ENCODE measurements at regions not wholly inside any gene's neighbourhood (a gene's known extent, or its start where the extent isn't known, plus 50 kb on each side); places are given as distances from the start of the nearest gene placed in this dataset.

- TF ChIP-seq ZBTB33 (IDR thresholded peaks at IDR 0.05) (no peak), YY1 (IDR thresholded peaks at IDR 0.05) (no peak)
These were observed 869.2 kb downstream of the EFNA5 start (continued) for GRCh38 chr5:106801554-106801953.

GRCh38 chr5:106797996-106798395 lies 872.7 kb downstream of the EFNA5 start:
- no peaks in the 10 kb centered on the region for H3K36me3 ChIP-seq (ENCODE audit: control insufficient read depth in 4 of 4, insufficient read depth in 3 of 4, low read depth in 1 of 4, low read length in 3 of 4)
- TF ChIP-seq HNF4G (IDR thresholded peaks at IDR 0.05) = no peak
- no peak for TF ChIP-seq FOXA2 (IDR thresholded peaks at IDR 0.05)
- TF ChIP-seq GABPA (IDR thresholded peaks at IDR 0.05 in 1 of 2, conservative IDR thresholded peaks at IDR 0.05 in 1 of 2) = no peak
- no peak for TF ChIP-seq MAX (IDR thresholded peaks at IDR 0.05)
- no peak for TF ChIP-seq JUND (IDR thresholded peaks at IDR 0.05)
- no peak for TF ChIP-seq SP1 (IDR thresholded peaks at IDR 0.05)
- TF ChIP-seq EGR1 (IDR thresholded peaks at IDR 0.05; ENCODE audit: low read depth in 2 of 2) = no peak
- no peak for TF ChIP-seq HNF4A (conservative IDR thresholded peaks at IDR 0.05)
- TF ChIP-seq RAD21 (IDR thresholded peaks at IDR 0.05) = no peak
- TF ChIP-seq RXRA (IDR thresholded peaks at IDR 0.05) = no peak
- no peak for TF ChIP-seq NR2F2 (IDR thresholded peaks at IDR 0.05)
- TF ChIP-seq FOXA1 (IDR thresholded peaks at IDR 0.05) = no peak
- no peak for TF ChIP-seq CTCF (IDR thresholded peaks at IDR 0.05; ENCODE audit: low read depth, low read length, missing input control)
- no peak for TF ChIP-seq REST (IDR thresholded peaks at IDR 0.05)
- TF ChIP-seq ZBTB33 (IDR thresholded peaks at IDR 0.05) = no peak
- no peak for TF ChIP-seq TAF1 (conservative IDR thresholded peaks at IDR 0.05)
- no peak for TF ChIP-seq YY1 (IDR thresholded peaks at IDR 0.05)
- TF ChIP-seq ATF3 (IDR thresholded peaks at IDR 0.05) = no peak
- no peak overlapping the region for H3K4me3 ChIP-seq (ENCODE audit: low read depth in 1 of 3, low read length in 3 of 3)
- H3K9me3 ChIP-seq (ENCODE audit: control insufficient read depth in 4 of 4, low read length in 3 of 4) = no peaks in the 10 kb centered on the region
- H3K9ac ChIP-seq (ENCODE audit: low read depth in 1 of 2, low read length in 2 of 2) = no peak overlapping the region
- DNase-seq (ENCODE audit: low spot score) = no peak
- no peaks in the 10 kb centered on the region for H3K4me1 ChIP-seq (ENCODE audit: control insufficient read depth in 4 of 4, insufficient read depth in 4 of 4, low read length in 3 of 4)
- 48% methylated on average over 3 of the region's 3 CpGs for WGBS
- H3K27ac ChIP-seq (ENCODE audit: low read depth in 1 of 2, low read length in 2 of 2) = no peak overlapping the region
- H3K27me3 ChIP-seq (ENCODE audit: control insufficient read depth in 4 of 4, insufficient read depth in 4 of 4, low read length in 3 of 4) = no peaks in the 10 kb centered on the region

Data from liver (tissue), 8 donors.